ENCODE measurements at regions not wholly inside any gene's neighbourhood (a gene's known extent, or its start where the extent isn't known, plus 50 kb on each side); places are given as distances from the start of the nearest gene placed in this dataset.

DNA sequence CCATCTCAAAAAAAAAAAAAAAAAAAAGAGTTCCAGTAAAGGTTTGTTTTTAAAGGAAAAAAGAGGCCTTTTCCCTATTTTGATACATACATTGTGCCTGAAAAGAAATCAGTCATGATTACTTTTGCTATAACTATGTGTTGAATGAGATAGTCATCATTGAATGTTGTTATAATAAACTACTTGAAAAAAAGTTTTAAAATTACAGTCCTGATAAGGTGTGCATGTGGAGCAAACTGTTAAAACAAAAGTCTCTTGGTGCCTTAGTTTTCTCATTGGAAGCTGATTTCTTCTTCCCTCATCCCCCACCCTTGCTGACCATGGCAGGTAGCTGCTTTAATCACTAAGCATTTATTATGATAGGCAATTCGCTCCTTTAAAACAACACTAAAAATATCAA lies 172.3 kb upstream of the TBCA start:
- Mint-ChIP-seq H3K4me3 (no peak overlapping the region), H3K27me3 (peaks cover 6 to 30% (median 19%) of the 10 kb centered on the region in 5 donors), H3K36me3 (no peaks in the 10 kb centered on the region), H3K4me1 (no peaks in the 10 kb centered on the region), H3K9me3 (peaks cover 0 to 1% (median 0%) of the 10 kb centered on the region in 11 donors), H3K27ac (no peak overlapping the region)
- no peaks in the 10 kb centered on the region for H3K36me3 ChIP-seq (ENCODE audit: control insufficient read depth in 2 of 3, insufficient read depth in 3 of 3, low read length in 3 of 3)
- H3K4me1 ChIP-seq (ENCODE audit: control insufficient read depth in 2 of 2, insufficient read depth in 2 of 2, low read length in 2 of 2): no peaks in the 10 kb centered on the region
- no peaks in the 10 kb centered on the region for H3K27me3 ChIP-seq (ENCODE audit: control insufficient read depth in 2 of 2, insufficient read depth in 2 of 2, low read length in 2 of 2)
- ChIA-PET POLR2A (no interaction called here), CTCF (no interaction called here)
- H3K4me3 ChIP-seq (ENCODE audit: low read length): no peak overlapping the region
- no peak for ATAC-seq
- intact Hi-C loops (cut with micrococcal nuclease): no loop called here
- H3K9me3 ChIP-seq (ENCODE audit: control insufficient read depth in 2 of 3, low read length in 3 of 3): no peaks in the 10 kb centered on the region
- no peak overlapping the region for H3K27ac ChIP-seq (ENCODE audit: low read depth, low read length)
- DNase-seq: no peak

- H3K36me3 Mint-ChIP-seq: no peaks in the 10 kb centered on the region
- Histone ChIP-seq H3K9me3 (ENCODE audit: control insufficient read depth in 2 of 3, low read length in 3 of 3) (no peaks in the 10 kb centered on the region), H3K27ac (ENCODE audit: low read depth, low read length) (no peak overlapping the region), H3K36me3 (ENCODE audit: control insufficient read depth in 2 of 3, insufficient read depth in 3 of 3, low read length in 3 of 3) (no peaks in the 10 kb centered on the region), H3K4me3 (ENCODE audit: low read length) (no peak overlapping the region), H3K4me1 (ENCODE audit: control insufficient read depth in 2 of 2, insufficient read depth in 2 of 2, low read length in 2 of 2) (no peaks in the 10 kb centered on the region), H3K27me3 (ENCODE audit: control insufficient read depth in 2 of 2, insufficient read depth in 2 of 2, low read length in 2 of 2) (no peaks in the 10 kb centered on the region)
- H3K9me3 Mint-ChIP-seq: peaks cover 0 to 1% (median 0%) of the 10 kb centered on the region in 11 donors
- DNase-seq (no peak), ATAC-seq (no peak)
- intact Hi-C loops (cut with micrococcal nuclease): no loop called here
- H3K4me3 Mint-ChIP-seq: no peak overlapping the region
- ChIA-PET CTCF (no interaction called here), POLR2A (no interaction called here)
- no peaks in the 10 kb centered on the region for H3K4me1 Mint-ChIP-seq
- no peak overlapping the region for H3K27ac Mint-ChIP-seq
- peaks cover 14 to 35% (median 24%) of the 10 kb centered on the region in 5 donors for H3K27me3 Mint-ChIP-seq
Observed at GRCh38 chr5:77947041-77947428, 170.9 kb upstream of the TBCA start.

DNA sequence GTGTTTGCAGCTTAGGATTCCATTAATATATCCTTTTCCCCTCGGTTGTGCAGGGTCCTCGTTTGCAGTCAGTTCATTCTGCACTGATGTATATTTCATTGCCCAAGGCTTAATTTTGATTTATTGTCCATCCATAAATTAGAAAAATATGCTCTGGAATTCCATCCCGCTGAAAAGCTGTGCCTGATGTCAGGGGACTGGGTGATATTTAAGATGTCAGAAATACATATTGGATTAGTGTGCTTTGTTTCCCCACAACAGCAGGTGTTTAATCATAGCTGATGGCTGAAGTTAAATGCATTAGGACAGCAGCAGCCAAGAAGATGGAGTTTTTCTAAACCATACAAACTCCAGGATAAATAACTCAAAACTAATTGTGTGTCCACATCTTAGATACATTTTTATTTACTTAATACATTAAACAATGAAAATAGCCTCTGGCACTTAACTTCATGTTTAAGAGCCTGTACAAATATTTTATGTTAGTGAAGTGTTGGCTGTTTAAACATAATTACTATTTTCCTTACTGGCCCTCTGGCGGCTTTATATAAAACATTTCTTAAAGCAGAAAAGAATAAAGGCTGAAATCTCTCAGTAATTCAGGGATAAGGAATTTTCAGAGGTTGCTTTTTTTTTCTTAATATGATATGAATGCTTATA lies 170.4 kb upstream of the TBCA start:
- no peak overlapping the region for H3K4me3 ChIP-seq (ENCODE audit: low read length)
- H3K9me3 Mint-ChIP-seq: peaks cover 0 to 5% (median 0%) of the 10 kb centered on the region in 11 donors
- intact Hi-C loops (cut with micrococcal nuclease): no loop called here
- H3K4me1 Mint-ChIP-seq: no peaks in the 10 kb centered on the region
- H3K9me3 ChIP-seq (ENCODE audit: control insufficient read depth in 2 of 3, low read length in 3 of 3): no peaks in the 10 kb centered on the region
- H3K4me3 Mint-ChIP-seq: no peak overlapping the region
- no peak for DNase-seq
- H3K27me3 ChIP-seq (ENCODE audit: control insufficient read depth in 2 of 2, insufficient read depth in 2 of 2, low read length in 2 of 2): no peaks in the 10 kb centered on the region
- no peak overlapping the region for H3K27ac Mint-ChIP-seq
- ChIA-PET CTCF (no interaction called here), POLR2A (no interaction called here)
- H3K27me3 Mint-ChIP-seq: peaks cover 19 to 40% (median 29%) of the 10 kb centered on the region in 5 donors
- no peaks in the 10 kb centered on the region for H3K36me3 ChIP-seq (ENCODE audit: control insufficient read depth in 2 of 3, insufficient read depth in 3 of 3, low read length in 3 of 3)
- H3K27ac ChIP-seq (ENCODE audit: low read depth, low read length): no peak overlapping the region
- no peak for ATAC-seq
- H3K4me1 ChIP-seq (ENCODE audit: control insufficient read depth in 2 of 2, insufficient read depth in 2 of 2, low read length in 2 of 2): no peaks in the 10 kb centered on the region
- H3K36me3 Mint-ChIP-seq: peaks cover 0 to 2% (median 0%) of the 10 kb centered on the region in 5 donors

GRCh38 chr5:77945874-77946273 lies 169.7 kb upstream of the TBCA start:
- Histone ChIP-seq H3K36me3 (ENCODE audit: control insufficient read depth in 2 of 3, insufficient read depth in 3 of 3, low read length in 3 of 3) (no peaks in the 10 kb centered on the region), H3K4me3 (ENCODE audit: low read length) (no peak overlapping the region), H3K27me3 (ENCODE audit: control insufficient read depth in 2 of 2, insufficient read depth in 2 of 2, low read length in 2 of 2) (no peaks in the 10 kb centered on the region), H3K27ac (ENCODE audit: low read depth, low read length) (no peak overlapping the region), H3K9me3 (ENCODE audit: control insufficient read depth in 2 of 3, low read length in 3 of 3) (no peaks in the 10 kb centered on the region), H3K4me1 (ENCODE audit: control insufficient read depth in 2 of 2, insufficient read depth in 2 of 2, low read length in 2 of 2) (no peaks in the 10 kb centered on the region)
- H3K27ac Mint-ChIP-seq: no peak overlapping the region
- intact Hi-C loops (cut with micrococcal nuclease): no loop called here
- H3K27me3 Mint-ChIP-seq: peaks cover 22 to 39% (median 30%) of the 10 kb centered on the region in 5 donors
- H3K36me3 Mint-ChIP-seq: peaks cover 0 to 4% (median 0%) of the 10 kb centered on the region in 5 donors
- ChIA-PET CTCF (no interaction called here), POLR2A (no interaction called here)
- H3K9me3 Mint-ChIP-seq: peaks cover 0 to 8% (median 2%) of the 10 kb centered on the region in 11 donors
- H3K4me1 Mint-ChIP-seq: no peaks in the 10 kb centered on the region
- DNase-seq (no peak), ATAC-seq (no peak)
- no peak overlapping the region for H3K4me3 Mint-ChIP-seq

- H3K9me3 Mint-ChIP-seq: peaks cover 0 to 14% (median 5%) of the 10 kb centered on the region in 11 donors
- no peak overlapping the region for H3K27ac ChIP-seq (ENCODE audit: low read depth, low read length)
- no peaks in the 10 kb centered on the region for H3K4me1 ChIP-seq (ENCODE audit: control insufficient read depth in 2 of 2, insufficient read depth in 2 of 2, low read length in 2 of 2)
- peaks cover 28 to 45% (median 34%) of the 10 kb centered on the region in 5 donors for H3K27me3 Mint-ChIP-seq
- H3K27me3 ChIP-seq (ENCODE audit: control insufficient read depth in 2 of 2, insufficient read depth in 2 of 2, low read length in 2 of 2): no peaks in the 10 kb centered on the region
- no peak overlapping the region for H3K4me3 Mint-ChIP-seq
- H3K36me3 Mint-ChIP-seq: peaks cover 0 to 4% (median 0%) of the 10 kb centered on the region in 5 donors
- no peaks in the 10 kb centered on the region for H3K36me3 ChIP-seq (ENCODE audit: control insufficient read depth in 2 of 3, insufficient read depth in 3 of 3, low read length in 3 of 3)
- H3K9me3 ChIP-seq (ENCODE audit: control insufficient read depth in 2 of 3, low read length in 3 of 3): no peaks in the 10 kb centered on the region
- intact Hi-C loops (cut with micrococcal nuclease): no loop called here
- CTCF ChIA-PET: interaction anchor here (0.8 kb wide), 1 partner anchor 1169 kb away, joined by 3 read pairs; no protein-coding TSS in a partner anchor
- POLR2A ChIA-PET: no interaction called here
- H3K4me3 ChIP-seq (ENCODE audit: low read length): no peak overlapping the region
- no peaks in the 10 kb centered on the region for H3K4me1 Mint-ChIP-seq
- no peak overlapping the region for H3K27ac Mint-ChIP-seq
- no peak for ATAC-seq
- no peak for DNase-seq
Observed at GRCh38 chr5:77944757-77945340, 168.7 kb upstream of the TBCA start.

DNA sequence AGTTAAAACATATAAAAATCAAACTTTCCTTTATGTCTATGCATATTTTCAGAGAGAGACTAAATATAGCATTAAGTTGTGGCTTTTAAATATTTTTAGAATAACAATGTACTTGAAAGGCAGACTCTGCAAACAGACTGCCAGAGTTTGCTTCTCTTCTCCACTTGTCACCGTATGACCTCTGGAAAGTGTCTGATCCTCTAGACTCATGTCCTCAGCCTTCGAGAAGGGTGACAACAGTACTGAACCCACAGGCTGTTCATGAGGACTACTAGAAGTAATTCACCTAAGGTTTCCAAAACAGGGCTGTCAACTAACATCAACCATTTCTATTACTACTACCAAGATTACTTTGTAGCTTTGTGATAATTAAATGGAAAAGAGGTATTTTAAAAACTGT lies 167.7 kb upstream of the TBCA start:
- intact Hi-C loops (cut with micrococcal nuclease): no loop called here
- Histone ChIP-seq H3K9me3 (ENCODE audit: control insufficient read depth in 2 of 3, low read length in 3 of 3) (no peaks in the 10 kb centered on the region), H3K27ac (ENCODE audit: low read depth, low read length) (no peak overlapping the region), H3K36me3 (ENCODE audit: control insufficient read depth in 2 of 3, insufficient read depth in 3 of 3, low read length in 3 of 3) (no peaks in the 10 kb centered on the region), H3K27me3 (ENCODE audit: control insufficient read depth in 2 of 2, insufficient read depth in 2 of 2, low read length in 2 of 2) (no peaks in the 10 kb centered on the region), H3K4me3 (ENCODE audit: low read length) (no peak overlapping the region), H3K4me1 (ENCODE audit: control insufficient read depth in 2 of 2, insufficient read depth in 2 of 2, low read length in 2 of 2) (no peaks in the 10 kb centered on the region)
- Mint-ChIP-seq H3K27me3 (peaks cover 32 to 50% (median 34%) of the 10 kb centered on the region in 5 donors), H3K4me1 (no peaks in the 10 kb centered on the region), H3K9me3 (peaks cover 0 to 14% (median 5%) of the 10 kb centered on the region in 11 donors), H3K4me3 (no peak overlapping the region), H3K27ac (no peak overlapping the region), H3K36me3 (peaks cover 0 to 4% (median 0%) of the 10 kb centered on the region in 5 donors)
- DNase-seq (no peak), ATAC-seq (no peak)
- ChIA-PET CTCF (no interaction called here), POLR2A (no interaction called here)

Data from naive thymus-derived CD4-positive, alpha-beta T cell (primary cell).